Loucy (cell line): ENCODE measurements at regions not wholly inside any gene's neighbourhood (a gene's known extent, or its start where the extent isn't known, plus 50 kb on each side); places are given as distances from the start of the nearest gene placed in this dataset.

Source experiments
- CTCF ChIP-seq: fragments of 200-600 bp; sonication (generic); conservative IDR thresholded peaks from 2 replicates; pipeline ENCODE4 v1.5.1; 2014; ENCODE audit warnings: mild to moderate bottlenecking, antibody characterized with exemption, low read length
- EZH2phosphoT487 ChIP-seq: fragments of 200-600 bp; IDR thresholded peaks from 2 replicates; pipeline ENCODE4 v1.6.1; 2018; ENCODE audit warnings: antibody characterized with exemption, mild to moderate bottlenecking, moderate library complexity, borderline replicate concordance

DNA sequence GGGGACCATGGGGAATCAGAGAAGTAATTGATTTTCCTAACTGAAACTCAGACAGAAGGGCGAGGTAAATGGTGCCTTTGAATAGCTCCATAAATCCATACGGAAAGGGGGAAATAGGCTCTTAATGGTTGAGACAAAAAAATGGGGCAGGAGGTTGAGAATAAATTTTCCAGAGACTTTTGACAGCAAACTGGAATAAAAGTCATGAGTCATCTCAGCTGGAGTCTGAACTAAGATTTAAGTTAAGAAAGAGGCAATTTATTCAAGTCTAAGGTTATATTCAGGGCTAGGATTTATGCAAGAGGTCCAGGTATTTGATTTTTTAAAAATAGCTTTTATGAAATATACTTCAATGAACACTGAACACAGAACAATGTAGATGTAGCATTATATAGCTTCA, 238.7 kb upstream of the RORA start:
- TF ChIP-seq CTCF: no peak
- no peak for TF ChIP-seq EZH2phosphoT487
